Hepatocyte (in vitro differentiated cells): ENCODE measurements at regions not wholly inside any gene's neighbourhood (a gene's known extent, or its start where the extent isn't known, plus 50 kb on each side); places are given as distances from the start of the nearest gene placed in this dataset.

Experiments used
- DNase-seq: peaks from one replicate; pipeline ENCODE4 v3.0.0-alpha.2; 2016; ENCODE audit warnings: low spot score
- H2AFZ ChIP-seq: fragments of 200-600 bp; sonication (generic); 2 replicates; pipeline ENCODE4 v1.6.0; 2016; ENCODE audit warnings: antibody characterized with exemption, mild to moderate bottlenecking
- H3K27ac ChIP-seq: fragments of 200-600 bp; sonication (generic); 2 replicates; pipeline ENCODE4 v1.5.1; 2016; ENCODE audit warnings: mild to moderate bottlenecking
- H3K27me3 ChIP-seq: fragments of 200-600 bp; sonication (generic); 2 replicates; pipeline ENCODE4 v1.6.1; 2016
- H3K36me3 ChIP-seq: fragments of 200-600 bp; sonication (generic); replicated peaks from 2 replicates; pipeline ENCODE4 v1.5.1; 2016; ENCODE audit warnings: low read depth; ENCODE audit not compliant: insufficient read depth
- H3K4me1 ChIP-seq: fragments of 200-600 bp; sonication (generic); 2 replicates; pipeline ENCODE4 v1.5.1; 2016; ENCODE audit warnings: mild to moderate bottlenecking, moderate library complexity; ENCODE audit not compliant: insufficient read depth
- H3K4me2 ChIP-seq: fragments of 200-600 bp; sonication (generic); 2 replicates; pipeline ENCODE4 v1.6.0; 2016
- H3K4me3 ChIP-seq: fragments of 200-600 bp; sonication (generic); 2 replicates; pipeline ENCODE4 v1.5.1; 2016; ENCODE audit warnings: mild to moderate bottlenecking
- H3K79me2 ChIP-seq: fragments of 200-600 bp; sonication (generic); 2 replicates; pipeline ENCODE4 v1.6.0; 2017; ENCODE audit warnings: mild to moderate bottlenecking
- H3K9me2 ChIP-seq: fragments of 200-600 bp; sonication (generic); replicated peaks from 2 replicates; pipeline ENCODE4 v1.6.0; 2017; ENCODE audit warnings: mild to moderate bottlenecking; ENCODE audit not compliant: insufficient read depth
- H3K9me3 ChIP-seq: fragments of 200-600 bp; sonication (generic); 2 replicates; pipeline ENCODE4 v1.5.1; 2016; ENCODE audit warnings: low read depth, mild to moderate bottlenecking
- H4K20me1 ChIP-seq: fragments of 200-600 bp; sonication (generic); 2 replicates; pipeline ENCODE4 v1.6.0; 2016; ENCODE audit warnings: mild to moderate bottlenecking; ENCODE audit not compliant: insufficient read depth, poor library complexity, severe bottlenecking
- EZH2 ChIP-seq: fragments of 200-600 bp; sonication (generic); IDR thresholded peaks from 2 replicates; pipeline ENCODE4 v1.6.1; 2016; ENCODE audit warnings: antibody characterized with exemption, mild to moderate bottlenecking, borderline replicate concordance
- EZH2phosphoT487 ChIP-seq: fragments of 200-600 bp; sonication (generic); IDR thresholded peaks from one replicate; pipeline ENCODE4 v1.6.1; 2018; ENCODE audit warnings: antibody characterized with exemption, mild to moderate bottlenecking, low read depth, moderate library complexity; ENCODE audit not compliant: unreplicated experiment, severe bottlenecking
- WGBS: methylation state at CpG from one replicate; pipeline ENCODE4 v1.1.6; 2016; ENCODE audit warnings: low lambda C conversion rate; ENCODE audit errors: missing lambda C conversion rate; 5-methylcytosine and 5-hydroxymethylcytosine counted together
- TF ChIP-seq, protein P1 (sequence below): fragments of 200-600 bp; sonication (generic); IDR thresholded peaks from 2 replicates; pipeline ENCODE4 v1.5.1; 2016; ENCODE audit warnings: antibody characterized with exemption, mild to moderate bottlenecking; ENCODE audit not compliant: poor library complexity

DNA sequence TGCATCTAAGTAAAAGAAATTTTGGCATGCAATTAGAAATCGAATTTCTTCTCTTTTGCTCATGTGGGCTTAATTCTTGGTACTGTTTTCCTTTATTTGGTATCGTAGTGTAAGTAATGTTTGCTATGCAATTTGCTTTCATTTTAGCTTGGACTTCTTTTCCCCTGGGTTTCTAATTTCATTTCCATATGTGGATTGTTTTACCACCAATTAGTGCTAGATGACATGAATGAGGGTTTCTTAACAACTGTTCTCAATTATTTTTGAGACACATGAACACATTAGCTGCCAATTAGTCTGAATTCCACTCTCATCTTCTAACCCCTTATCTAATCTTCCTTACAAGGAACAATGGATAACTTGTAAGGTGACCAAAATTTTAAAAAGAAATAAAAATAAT is 1047.2 kb upstream of the PIK3C3 start:
- Histone ChIP-seq H4K20me1 (no peaks in the 10 kb centered on the region), H3K27me3 (no peaks in the 10 kb centered on the region), H3K4me1 (no peaks in the 10 kb centered on the region), H3K4me3 (no peak overlapping the region), H3K9me2 (no peaks in the 10 kb centered on the region), H3K9me3 (no peaks in the 10 kb centered on the region), H2AFZ (no peak overlapping the region), H3K79me2 (no peaks in the 10 kb centered on the region), H3K4me2 (no peak overlapping the region), H3K36me3 (no peaks in the 10 kb centered on the region), H3K27ac (no peak overlapping the region)
- TF ChIP-seq EZH2phosphoT487 (no peak), EZH2 (no peak)
- TF ChIP-seq, protein P1, sequence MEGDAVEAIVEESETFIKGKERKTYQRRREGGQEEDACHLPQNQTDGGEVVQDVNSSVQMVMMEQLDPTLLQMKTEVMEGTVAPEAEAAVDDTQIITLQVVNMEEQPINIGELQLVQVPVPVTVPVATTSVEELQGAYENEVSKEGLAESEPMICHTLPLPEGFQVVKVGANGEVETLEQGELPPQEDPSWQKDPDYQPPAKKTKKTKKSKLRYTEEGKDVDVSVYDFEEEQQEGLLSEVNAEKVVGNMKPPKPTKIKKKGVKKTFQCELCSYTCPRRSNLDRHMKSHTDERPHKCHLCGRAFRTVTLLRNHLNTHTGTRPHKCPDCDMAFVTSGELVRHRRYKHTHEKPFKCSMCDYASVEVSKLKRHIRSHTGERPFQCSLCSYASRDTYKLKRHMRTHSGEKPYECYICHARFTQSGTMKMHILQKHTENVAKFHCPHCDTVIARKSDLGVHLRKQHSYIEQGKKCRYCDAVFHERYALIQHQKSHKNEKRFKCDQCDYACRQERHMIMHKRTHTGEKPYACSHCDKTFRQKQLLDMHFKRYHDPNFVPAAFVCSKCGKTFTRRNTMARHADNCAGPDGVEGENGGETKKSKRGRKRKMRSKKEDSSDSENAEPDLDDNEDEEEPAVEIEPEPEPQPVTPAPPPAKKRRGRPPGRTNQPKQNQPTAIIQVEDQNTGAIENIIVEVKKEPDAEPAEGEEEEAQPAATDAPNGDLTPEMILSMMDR, result no peak
- 68% methylated on average over 2 of the region's 2 CpGs for WGBS
- no peak for DNase-seq

DNA sequence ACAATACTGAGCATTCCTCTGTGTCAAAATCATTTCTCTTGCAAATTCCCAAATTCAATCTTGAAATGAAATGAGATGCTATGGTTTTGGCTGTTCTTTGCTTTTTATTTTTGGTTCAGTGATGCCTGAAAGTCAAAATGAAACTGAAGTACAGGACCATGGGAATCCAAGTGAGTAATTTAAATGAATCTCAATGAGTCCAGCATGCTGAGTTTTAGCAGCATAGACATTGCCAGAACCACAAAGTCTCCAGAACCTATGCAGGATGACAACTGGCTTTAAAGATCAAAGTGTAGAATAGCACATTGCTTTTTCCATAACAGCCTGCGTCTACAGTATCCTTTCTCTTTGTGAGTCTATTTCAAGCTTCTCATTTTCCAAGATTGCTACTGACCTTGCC is 1050.7 kb upstream of the PIK3C3 start:
- Histone ChIP-seq H3K4me1 (no peaks in the 10 kb centered on the region), H3K9me3 (no peaks in the 10 kb centered on the region), H3K27ac (no peak overlapping the region), H2AFZ (no peak overlapping the region), H3K79me2 (no peaks in the 10 kb centered on the region), H3K4me3 (no peak overlapping the region), H3K4me2 (no peak overlapping the region), H4K20me1 (no peaks in the 10 kb centered on the region), H3K27me3 (no peaks in the 10 kb centered on the region), H3K9me2 (no peaks in the 10 kb centered on the region), H3K36me3 (no peaks in the 10 kb centered on the region)
- DNase-seq, result no peak
- TF ChIP-seq, protein P1, result no peak
- TF ChIP-seq EZH2 (no peak), EZH2phosphoT487 (no peak)
- WGBS, result 39% methylated on average over 1 of the region's 1 CpG

DNA sequence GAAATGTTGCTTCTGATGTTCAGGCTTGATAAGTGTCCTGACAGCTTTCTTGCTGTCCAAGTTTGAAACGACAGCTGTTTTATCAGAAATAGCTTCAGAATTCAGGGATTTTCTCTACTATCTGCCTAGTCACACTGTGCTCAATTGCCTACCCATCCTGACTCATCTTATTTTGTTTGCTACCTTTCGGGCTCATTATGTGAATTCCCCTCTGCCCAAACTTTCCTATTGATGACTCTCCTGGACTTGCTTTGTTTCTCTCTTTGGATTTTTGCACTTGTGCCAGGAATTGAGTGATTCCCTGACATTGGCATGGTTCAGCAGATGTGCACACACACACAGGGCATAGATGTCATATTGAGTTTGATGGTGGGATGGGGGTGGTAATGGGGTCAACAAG is 1052.6 kb upstream of the PIK3C3 start:
- no peaks in the 10 kb centered on the region for H4K20me1 ChIP-seq
- DNase-seq, result no peak
- 64% methylated on average over 2 of the region's 2 CpGs for WGBS
- H3K27me3 ChIP-seq, result no peaks in the 10 kb centered on the region
- H3K9me2 ChIP-seq, result no peaks in the 10 kb centered on the region
- no peak overlapping the region for H3K4me3 ChIP-seq
- H3K36me3 ChIP-seq, result no peaks in the 10 kb centered on the region
- H3K9me3 ChIP-seq, result no peaks in the 10 kb centered on the region
- no peaks in the 10 kb centered on the region for H3K79me2 ChIP-seq
- H3K4me1 ChIP-seq, result no peaks in the 10 kb centered on the region
- TF ChIP-seq EZH2 (no peak), EZH2phosphoT487 (no peak)
- TF ChIP-seq, protein P1, result no peak
- H3K4me2 ChIP-seq, result no peak overlapping the region
- H2AFZ ChIP-seq, result no peak overlapping the region
- H3K27ac ChIP-seq, result no peak overlapping the region

DNA sequence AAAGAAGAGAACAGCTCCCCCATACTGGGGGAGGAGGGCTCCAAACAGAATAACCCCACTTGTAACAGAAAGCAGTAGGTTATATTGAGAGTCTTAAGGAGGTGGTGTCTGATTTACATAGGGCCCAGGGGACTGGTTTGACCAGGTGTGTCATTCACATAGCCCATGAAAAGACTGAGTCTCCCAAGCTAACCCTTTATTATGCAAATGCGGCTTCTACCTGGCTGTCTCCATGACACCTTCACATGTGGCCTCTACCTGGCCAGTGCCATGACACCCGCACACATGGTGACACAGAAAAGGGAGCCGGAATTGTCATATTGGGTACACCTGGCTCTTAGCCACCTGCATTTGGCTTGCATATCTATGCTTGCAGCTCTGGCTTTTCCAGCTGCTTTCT is 1057.2 kb upstream of the PIK3C3 start:
- DNase-seq, result no peak
- Histone ChIP-seq H2AFZ (no peak overlapping the region), H3K27me3 (no peaks in the 10 kb centered on the region), H3K79me2 (no peaks in the 10 kb centered on the region), H3K9me3 (no peaks in the 10 kb centered on the region), H4K20me1 (no peaks in the 10 kb centered on the region), H3K27ac (no peak overlapping the region), H3K4me1 (no peaks in the 10 kb centered on the region), H3K9me2 (no peaks in the 10 kb centered on the region), H3K4me2 (no peak overlapping the region), H3K4me3 (no peak overlapping the region), H3K36me3 (no peaks in the 10 kb centered on the region)
- TF ChIP-seq EZH2phosphoT487 (no peak), EZH2 (no peak)
- TF ChIP-seq, protein P1, result no peak
- 88% methylated on average over 3 of the region's 3 CpGs for WGBS
